Mesothelial cell of epicardium (in vitro differentiated cells): ENCODE measurements at regions not wholly inside any gene's neighbourhood (a gene's known extent, or its start where the extent isn't known, plus 50 kb on each side); places are given as distances from the start of the nearest gene placed in this dataset.

Experiments used
- DNase-seq, 2 experiments: peaks; one replicate each; pipeline ENCODE4 v3.0.0; 2021; ENCODE audit warnings: low spot score in 2 of 2; ENCODE audit not compliant: unreplicated experiment in 2 of 2
- H3K27ac Mint-ChIP-seq: 2 replicates; pipeline ENCODE4 v1.8.0; 2021; ENCODE audit warnings: mixed read lengths
- H3K27me3 Mint-ChIP-seq: 2 replicates; pipeline ENCODE4 v1.8.0; 2021; ENCODE audit warnings: low read depth, mixed read lengths
- H3K36me3 Mint-ChIP-seq: 2 replicates; pipeline ENCODE4 v1.8.0; 2021; ENCODE audit warnings: mixed read lengths
- H3K4me1 Mint-ChIP-seq: 2 replicates; pipeline ENCODE4 v1.8.0; 2021; ENCODE audit warnings: mixed read lengths
- H3K4me3 Mint-ChIP-seq: 2 replicates; pipeline ENCODE4 v1.8.0; 2021; ENCODE audit warnings: mild to moderate bottlenecking, moderate library complexity, mixed read lengths
- H3K9me3 Mint-ChIP-seq: 2 replicates; pipeline ENCODE4 v1.8.0; 2021; ENCODE audit warnings: mixed read lengths
- TF ChIP-seq, protein P1 (sequence below): fragments of 200-600 bp; sonication (generic); IDR thresholded peaks from one replicate; pipeline ENCODE4 v1.5.0; 2021; ENCODE audit warnings: antibody characterized with exemption; ENCODE audit not compliant: unreplicated experiment

DNA sequence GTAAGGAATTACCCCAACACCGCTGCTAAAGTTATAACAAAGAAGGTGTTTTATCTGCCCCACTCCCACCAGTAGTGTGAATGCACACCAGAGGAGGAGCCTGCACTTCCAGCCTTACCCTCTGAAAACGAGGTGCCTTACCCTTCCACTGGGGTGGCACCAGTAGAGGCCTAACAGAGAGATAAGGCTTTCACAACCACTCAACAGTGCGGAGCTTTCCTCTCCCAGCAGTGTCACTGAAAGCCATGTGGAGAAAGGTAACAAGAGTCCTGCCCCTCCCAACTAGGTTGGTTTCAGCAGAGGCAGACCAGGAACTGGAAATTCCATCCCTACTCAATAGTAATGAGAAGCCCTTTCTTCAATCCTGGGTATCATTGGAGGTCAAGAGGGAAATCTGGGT, 539.2 kb downstream of the VGLL3 start:
- H3K9me3 Mint-ChIP-seq, result peaks cover 3% of the 10 kb centered on the region

DNA sequence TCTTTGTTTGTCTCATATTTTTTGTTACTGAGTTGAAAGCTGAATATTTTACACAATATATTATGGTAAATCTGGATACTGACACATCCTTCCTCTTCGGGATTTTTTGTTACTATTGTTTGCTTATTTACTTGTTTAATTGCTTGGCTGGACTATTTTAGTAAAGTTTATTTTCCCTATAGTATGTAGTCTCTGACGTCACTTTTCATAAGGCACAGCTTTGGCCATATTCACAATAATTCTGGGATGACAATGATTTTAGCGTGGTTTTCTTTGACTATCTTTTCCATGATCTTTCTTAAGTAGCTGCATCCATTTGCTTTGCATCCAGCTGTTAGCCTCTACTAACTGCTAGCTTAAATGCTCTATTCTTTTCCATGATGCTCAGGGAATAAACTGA, 552.4 kb downstream of the VGLL3 start:
- TF ChIP-seq, protein P1, sequence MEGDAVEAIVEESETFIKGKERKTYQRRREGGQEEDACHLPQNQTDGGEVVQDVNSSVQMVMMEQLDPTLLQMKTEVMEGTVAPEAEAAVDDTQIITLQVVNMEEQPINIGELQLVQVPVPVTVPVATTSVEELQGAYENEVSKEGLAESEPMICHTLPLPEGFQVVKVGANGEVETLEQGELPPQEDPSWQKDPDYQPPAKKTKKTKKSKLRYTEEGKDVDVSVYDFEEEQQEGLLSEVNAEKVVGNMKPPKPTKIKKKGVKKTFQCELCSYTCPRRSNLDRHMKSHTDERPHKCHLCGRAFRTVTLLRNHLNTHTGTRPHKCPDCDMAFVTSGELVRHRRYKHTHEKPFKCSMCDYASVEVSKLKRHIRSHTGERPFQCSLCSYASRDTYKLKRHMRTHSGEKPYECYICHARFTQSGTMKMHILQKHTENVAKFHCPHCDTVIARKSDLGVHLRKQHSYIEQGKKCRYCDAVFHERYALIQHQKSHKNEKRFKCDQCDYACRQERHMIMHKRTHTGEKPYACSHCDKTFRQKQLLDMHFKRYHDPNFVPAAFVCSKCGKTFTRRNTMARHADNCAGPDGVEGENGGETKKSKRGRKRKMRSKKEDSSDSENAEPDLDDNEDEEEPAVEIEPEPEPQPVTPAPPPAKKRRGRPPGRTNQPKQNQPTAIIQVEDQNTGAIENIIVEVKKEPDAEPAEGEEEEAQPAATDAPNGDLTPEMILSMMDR, result no peak
- no peaks in the 10 kb centered on the region for H3K9me3 Mint-ChIP-seq
- no peak overlapping the region for H3K4me3 Mint-ChIP-seq
- H3K27me3 Mint-ChIP-seq, result no peaks in the 10 kb centered on the region
- no peak overlapping the region for H3K27ac Mint-ChIP-seq
- H3K4me1 Mint-ChIP-seq, result no peaks in the 10 kb centered on the region
- H3K36me3 Mint-ChIP-seq, result no peaks in the 10 kb centered on the region
- no peak for DNase-seq

More for the DNA sequence above, 539.2 kb downstream of the VGLL3 start:
- TF ChIP-seq, protein P1, result no peak
- Mint-ChIP-seq H3K36me3 (no peaks in the 10 kb centered on the region), H3K4me3 (no peak overlapping the region), H3K27me3 (no peaks in the 10 kb centered on the region), H3K27ac (no peak overlapping the region), H3K4me1 (no peaks in the 10 kb centered on the region)
- no peak for DNase-seq

GRCh38 chr3:86427343-86427742, 563.6 kb downstream of the VGLL3 start:
- TF ChIP-seq, protein P1, result no peak
- no peak overlapping the region for H3K4me3 Mint-ChIP-seq
- H3K4me1 Mint-ChIP-seq, result no peaks in the 10 kb centered on the region

GRCh38 chr3:86420990-86421739, 569.8 kb downstream of the VGLL3 start:
- H3K27ac Mint-ChIP-seq, result no peak overlapping the region
- no peak overlapping the region for H3K4me3 Mint-ChIP-seq
- H3K4me1 Mint-ChIP-seq, result peaks cover 12% of the 10 kb centered on the region
- DNase-seq, result no peak
- peaks cover 8% of the 10 kb centered on the region for H3K9me3 Mint-ChIP-seq
- H3K27me3 Mint-ChIP-seq, result no peaks in the 10 kb centered on the region
- TF ChIP-seq, protein P1, result no peak
- no peaks in the 10 kb centered on the region for H3K36me3 Mint-ChIP-seq

More at GRCh38 chr3:86427343-86427742, 563.6 kb downstream of the VGLL3 start:
- H3K27ac Mint-ChIP-seq, result no peak overlapping the region
- DNase-seq, result no peak
- no peaks in the 10 kb centered on the region for H3K27me3 Mint-ChIP-seq
- peaks cover 8% of the 10 kb centered on the region for H3K9me3 Mint-ChIP-seq
- H3K36me3 Mint-ChIP-seq, result no peaks in the 10 kb centered on the region

DNA sequence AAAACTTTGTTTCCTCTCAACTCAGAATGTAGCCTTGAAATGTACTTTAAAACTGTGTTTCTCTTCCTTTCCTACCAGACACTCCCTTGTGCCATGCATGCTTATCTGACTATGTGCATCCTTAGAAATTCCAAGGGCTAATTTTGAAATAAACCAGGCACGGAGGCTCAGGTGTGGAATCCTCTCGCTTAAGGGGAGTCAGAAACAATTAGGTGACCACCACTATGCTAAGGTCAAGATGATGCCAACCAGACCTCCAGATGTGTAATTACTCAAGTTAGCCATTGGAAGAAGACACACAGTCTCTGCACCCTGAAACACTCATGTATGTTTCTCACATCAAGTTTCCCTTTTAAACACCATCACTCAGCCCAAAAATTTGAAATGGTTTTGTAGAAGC, 572.1 kb downstream of the VGLL3 start:
- TF ChIP-seq, protein P1, result no peak
- Mint-ChIP-seq H3K27ac (no peak overlapping the region), H3K27me3 (no peaks in the 10 kb centered on the region), H3K36me3 (no peaks in the 10 kb centered on the region), H3K9me3 (no peaks in the 10 kb centered on the region), H3K4me1 (peaks cover 12% of the 10 kb centered on the region), H3K4me3 (no peak overlapping the region)
- no peak for DNase-seq

DNA sequence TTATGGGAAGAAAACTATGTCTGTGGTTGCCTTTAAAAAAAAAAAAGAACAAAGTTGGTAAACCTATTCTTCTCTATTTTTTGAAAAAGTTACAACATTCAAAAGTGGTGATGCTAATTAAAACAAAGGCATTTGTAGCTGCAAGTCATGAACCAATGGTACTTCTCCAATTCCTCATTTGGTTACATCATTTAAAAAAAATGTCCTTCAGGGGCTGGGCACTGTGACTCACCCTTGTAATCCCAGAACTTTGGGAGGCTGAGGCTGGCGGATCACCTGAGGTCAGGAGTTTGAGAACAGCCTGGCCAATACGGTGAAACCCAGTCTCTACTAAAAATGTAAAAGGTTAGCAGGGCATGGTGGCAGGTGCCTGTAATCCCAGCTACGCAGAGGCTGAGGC, 574.6 kb downstream of the VGLL3 start:
- TF ChIP-seq, protein P1, result no peak
- Mint-ChIP-seq H3K36me3 (no peaks in the 10 kb centered on the region), H3K9me3 (no peaks in the 10 kb centered on the region), H3K27me3 (no peaks in the 10 kb centered on the region), H3K4me3 (no peak overlapping the region), H3K4me1 (peaks cover 12% of the 10 kb centered on the region), H3K27ac (no peak overlapping the region)
- no peak for DNase-seq
